GM18498 (cell line): ENCODE measurements at regions not wholly inside any gene's neighbourhood (a gene's known extent, or its start where the extent isn't known, plus 50 kb on each side); places are given as distances from the start of the nearest gene placed in this dataset.

ENCODE experiments used
- ATAC-seq: cut with Tn5 transposase; IDR thresholded peaks from one replicate; pipeline ENCODE4 v1.9.1; 2021; ENCODE audit warnings: mild to moderate bottlenecking, moderate library complexity; ENCODE audit not compliant: unreplicated experiment

- ATAC-seq = no peak
Observed at GRCh38 chr21:16773206-16773605, 739.6 kb upstream of the CXADR start.

- no peak for ATAC-seq
Observed at GRCh38 chr21:16775076-16775475, 737.8 kb upstream of the CXADR start.

- no peak for ATAC-seq
Observed at GRCh38 chr21:16777041-16777720, 735.7 kb upstream of the CXADR start.

GRCh38 chr21:16788584-16788983, 724.3 kb upstream of the CXADR start:
- ATAC-seq = no peak

- no peak for ATAC-seq
Observed at GRCh38 chr21:16789636-16790035, 723.2 kb upstream of the CXADR start.

GRCh38 chr21:16792101-16792500, 720.7 kb upstream of the CXADR start:
- no peak for ATAC-seq

- no peak for ATAC-seq
Observed at GRCh38 chr21:16794950-16795349, 717.9 kb upstream of the CXADR start.

GRCh38 chr21:16796776-16797175, 716.1 kb upstream of the CXADR start:
- ATAC-seq = no peak

- no peak for ATAC-seq
Observed at GRCh38 chr21:16797540-16797939, 715.3 kb upstream of the CXADR start.

GRCh38 chr21:16797966-16798365, 714.9 kb upstream of the CXADR start:
- no peak for ATAC-seq

GRCh38 chr21:16800536-16801275, 712.1 kb upstream of the CXADR start:
- ATAC-seq = no peak

GRCh38 chr21:16811011-16811410, 701.8 kb upstream of the CXADR start:
- no peak for ATAC-seq

- ATAC-seq = no peak
Observed at GRCh38 chr21:16811970-16812369, 700.9 kb upstream of the CXADR start.

- ATAC-seq = no peak
Observed at GRCh38 chr21:16815243-16815642, 697.6 kb upstream of the CXADR start.

- ATAC-seq = no peak
Observed at GRCh38 chr21:16821588-16821987, 691.3 kb upstream of the CXADR start.

- ATAC-seq = no peak
Observed at GRCh38 chr21:16829532-16829931, 683.3 kb upstream of the CXADR start.

GRCh38 chr21:16832791-16833190, 680.1 kb upstream of the CXADR start:
- ATAC-seq = no peak

- no peak for ATAC-seq
Observed at GRCh38 chr21:16834791-16835190, 678.1 kb upstream of the CXADR start.

- no peak for ATAC-seq
Observed at GRCh38 chr21:16837321-16837720, 675.5 kb upstream of the CXADR start.

- ATAC-seq = no peak
Observed at GRCh38 chr21:16837721-16838120, 675.1 kb upstream of the CXADR start.

- no peak for ATAC-seq
Observed at GRCh38 chr21:16838331-16838730, 674.5 kb upstream of the CXADR start.

- ATAC-seq = no peak
Observed at GRCh38 chr21:16840538-16840937, 672.3 kb upstream of the CXADR start.
